Body of pancreas (tissue), 4 donors: ENCODE measurements at regions not wholly inside any gene's neighbourhood (a gene's known extent, or its start where the extent isn't known, plus 50 kb on each side); places are given as distances from the start of the nearest gene placed in this dataset.

Experiments used
- POLR2A ChIP-seq, 3 donors: fragments of 450-650 bp; IDR thresholded peaks; one replicate each; pipeline ENCODE4 v1.6.1; 2016; ENCODE audit warnings: antibody characterized with exemption in 3 of 3, mild to moderate bottlenecking in 2 of 3
- TF ChIP-seq, protein P1 (sequence below), 7 experiments: fragments of 450-650 bp in 4 of 7; fragments of 200-600 bp in 3 of 7; sonication (generic) in 3 of 7; IDR thresholded peaks; one replicate each; pipeline ENCODE4 v1.5.1; 2016 to 2019; ENCODE audit warnings: antibody characterized with exemption in 7 of 7

DNA sequence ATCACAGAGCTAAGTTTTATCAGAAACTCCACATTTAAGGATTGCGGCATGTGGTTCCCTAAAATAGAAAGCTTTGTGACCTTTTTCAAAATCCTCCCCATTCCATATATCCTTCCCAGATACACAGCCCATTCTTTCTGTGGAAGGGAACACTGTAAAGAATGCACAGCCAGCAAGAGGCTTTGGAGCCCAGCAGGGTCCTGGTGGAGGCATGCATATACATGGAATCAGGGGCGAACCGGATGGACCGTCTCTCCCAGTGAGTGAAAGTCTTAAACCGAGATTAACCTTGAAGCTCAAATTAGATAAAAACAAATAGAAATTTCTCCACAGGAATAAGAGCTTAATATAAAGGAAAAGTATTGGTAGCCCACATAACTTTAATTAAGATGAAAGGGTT lies 436.2 kb upstream of the MDFIC2 start:
- TF ChIP-seq, protein P1, sequence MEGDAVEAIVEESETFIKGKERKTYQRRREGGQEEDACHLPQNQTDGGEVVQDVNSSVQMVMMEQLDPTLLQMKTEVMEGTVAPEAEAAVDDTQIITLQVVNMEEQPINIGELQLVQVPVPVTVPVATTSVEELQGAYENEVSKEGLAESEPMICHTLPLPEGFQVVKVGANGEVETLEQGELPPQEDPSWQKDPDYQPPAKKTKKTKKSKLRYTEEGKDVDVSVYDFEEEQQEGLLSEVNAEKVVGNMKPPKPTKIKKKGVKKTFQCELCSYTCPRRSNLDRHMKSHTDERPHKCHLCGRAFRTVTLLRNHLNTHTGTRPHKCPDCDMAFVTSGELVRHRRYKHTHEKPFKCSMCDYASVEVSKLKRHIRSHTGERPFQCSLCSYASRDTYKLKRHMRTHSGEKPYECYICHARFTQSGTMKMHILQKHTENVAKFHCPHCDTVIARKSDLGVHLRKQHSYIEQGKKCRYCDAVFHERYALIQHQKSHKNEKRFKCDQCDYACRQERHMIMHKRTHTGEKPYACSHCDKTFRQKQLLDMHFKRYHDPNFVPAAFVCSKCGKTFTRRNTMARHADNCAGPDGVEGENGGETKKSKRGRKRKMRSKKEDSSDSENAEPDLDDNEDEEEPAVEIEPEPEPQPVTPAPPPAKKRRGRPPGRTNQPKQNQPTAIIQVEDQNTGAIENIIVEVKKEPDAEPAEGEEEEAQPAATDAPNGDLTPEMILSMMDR (IDR thresholded peaks at IDR 0.05), result no peak
- no peak for TF ChIP-seq POLR2A (IDR thresholded peaks at IDR 0.05)
